Neural cell (in vitro differentiated cells): ENCODE measurements at regions not wholly inside any gene's neighbourhood (a gene's known extent, or its start where the extent isn't known, plus 50 kb on each side); places are given as distances from the start of the nearest gene placed in this dataset.

Experiments
- CTCF ChIP-seq: fragments of 450-650 bp; IDR thresholded peaks from 2 replicates; pipeline ENCODE4 v1.5.1; 2014; ENCODE audit warnings: antibody characterized with exemption, mild to moderate bottlenecking, moderate library complexity; ENCODE audit not compliant: poor library complexity, severe bottlenecking
- EZH2 ChIP-seq: fragments of 200-600, 300-800 bp; shearing (Covaris generic), sonication (generic); IDR thresholded peaks from 2 replicates; pipeline ENCODE4 v1.6.1; 2014; ENCODE audit warnings: antibody characterized with exemption, low read length, borderline replicate concordance, mild to moderate bottlenecking; ENCODE audit not compliant: insufficient read depth, poor library complexity, severe bottlenecking

- no peak for TF ChIP-seq CTCF
- no peak for TF ChIP-seq EZH2
These were observed 290.8 kb upstream of the PRDM1 start for GRCh38 chr6:105795366-105795765.
